Keratinocyte (primary cell): ENCODE measurements at regions not wholly inside any gene's neighbourhood (a gene's known extent, or its start where the extent isn't known, plus 50 kb on each side); places are given as distances from the start of the nearest gene placed in this dataset.

ENCODE experiments used
- DNase-seq: peaks from one replicate; pipeline ENCODE4 v3.0.0-alpha.2; 2011; ENCODE audit warnings: low read depth, missing footprints, low spot score
- FAIRE-seq: peaks from 2 replicates; lab custom pipeline; 2011; peaks lifted over from hg19 to GRCh38; lab: Jason Lieb, UNC
- H2AFZ ChIP-seq: 2 replicates; pipeline ENCODE4 v1.6.0; 2012; ENCODE audit warnings: low read length, control low read depth, inconsistent platforms; ENCODE audit not compliant: control insufficient read depth
- H3K27ac ChIP-seq: 2 replicates; pipeline ENCODE4 v1.5.1; 2011; ENCODE audit warnings: low read length; ENCODE audit not compliant: control insufficient read depth, insufficient read depth
- H3K27me3 ChIP-seq: 3 replicates; pipeline ENCODE4 v1.6.0; 2011; ENCODE audit warnings: low read length; ENCODE audit not compliant: control insufficient read depth, insufficient read depth; ENCODE audit errors: extremely low read depth
- H3K36me3 ChIP-seq, 2 experiments: 2 replicates in 1 of 2; 3 replicates in 1 of 2; pipeline ENCODE4 v1.5.1; 2011; ENCODE audit warnings: low read length in 2 of 2, mild to moderate bottlenecking in 1 of 2; ENCODE audit not compliant: control insufficient read depth in 2 of 2, insufficient read depth in 2 of 2; ENCODE audit errors: extremely low read depth in 1 of 2
- H3K4me1 ChIP-seq: 3 replicates; pipeline ENCODE4 v1.5.1; 2011; ENCODE audit warnings: low read length; ENCODE audit not compliant: control insufficient read depth, insufficient read depth; ENCODE audit errors: extremely low read depth
- H3K4me2 ChIP-seq: 3 replicates; pipeline ENCODE4 v1.6.0; 2011; ENCODE audit warnings: low read depth, low read length; ENCODE audit not compliant: control insufficient read depth, insufficient read depth; ENCODE audit errors: extremely low read depth
- H3K4me3 ChIP-seq, 3 experiments: fragments of 200-600 bp in 1 of 3; sonication (generic) in 1 of 3; 2 replicates in 2 of 3; 3 replicates in 1 of 3; pipeline ENCODE4 v1.5.1; 2011 to 2016; ENCODE audit warnings: low read length in 3 of 3, mild to moderate bottlenecking in 3 of 3, control low read depth in 2 of 3, inconsistent platforms in 1 of 3, low read depth in 1 of 3, mixed read lengths in 1 of 3, mixed run types in 1 of 3, moderate library complexity in 1 of 3; ENCODE audit not compliant: control insufficient read depth in 2 of 3, insufficient read depth in 2 of 3; ENCODE audit errors: extremely low read depth in 1 of 3
- H3K79me2 ChIP-seq: 2 replicates; pipeline ENCODE4 v1.6.0; 2012; ENCODE audit warnings: low read length; ENCODE audit not compliant: control insufficient read depth, insufficient read depth
- H3K9ac ChIP-seq: 3 replicates; pipeline ENCODE4 v1.6.0; 2011; ENCODE audit warnings: low read length; ENCODE audit not compliant: control insufficient read depth, insufficient read depth; ENCODE audit errors: extremely low read depth
- H3K9me1 ChIP-seq: 3 replicates; pipeline ENCODE4 v1.6.0; 2011; ENCODE audit warnings: low read length; ENCODE audit not compliant: control insufficient read depth, insufficient read depth; ENCODE audit errors: extremely low read depth
- H3K9me3 ChIP-seq: 2 replicates; pipeline ENCODE4 v1.5.1; 2012; ENCODE audit warnings: low read depth, low read length; ENCODE audit not compliant: control insufficient read depth
- H4K20me1 ChIP-seq: 3 replicates; pipeline ENCODE4 v1.6.0; 2011; ENCODE audit warnings: low read length; ENCODE audit not compliant: control insufficient read depth, insufficient read depth; ENCODE audit errors: extremely low read depth
- CTCF ChIP-seq, 3 experiments: IDR thresholded peaks in 1 of 3; conservative IDR thresholded peaks in 1 of 3; optimal IDR thresholded peaks in 1 of 3; 2 replicates in 2 of 3; 3 replicates in 1 of 3; pipeline versions ENCODE3 to v1.5.1; 2011; ENCODE audit warnings: low read length in 3 of 3, mild to moderate bottlenecking in 3 of 3, moderate library complexity in 2 of 3, control low read depth in 1 of 3, inconsistent platforms in 1 of 3; ENCODE audit not compliant: insufficient read depth in 2 of 3; ENCODE audit errors: extremely low read depth in 1 of 3
- EZH2 ChIP-seq: IDR thresholded peaks from one replicate; pipeline ENCODE4 v1.6.1; 2012; ENCODE audit warnings: inconsistent platforms, mild to moderate bottlenecking, low read length, moderate library complexity
- dilution Hi-C: fragments of 300-500 bp; cut with MboI; formaldehyde crosslinking; loops from one replicate; pipeline ENCODE4 v1.7.0; 2020; ENCODE audit warnings: low sequenced_read_pairs; ENCODE audit not compliant: extremely low pct_ligation_motif_present

- Histone ChIP-seq H3K9ac (no peak overlapping the region), H3K27me3 (no peaks in the 10 kb centered on the region), H3K4me1 (no peaks in the 10 kb centered on the region), H3K4me3 (no peak overlapping the region), H3K79me2 (no peaks in the 10 kb centered on the region), H3K9me3 (no peaks in the 10 kb centered on the region), H4K20me1 (no peaks in the 10 kb centered on the region), H3K36me3 (no peaks in the 10 kb centered on the region), H3K4me2 (no peak overlapping the region), H3K9me1 (no peaks in the 10 kb centered on the region), H3K27ac (no peak overlapping the region), H2AFZ (no peak overlapping the region)
- DNase-seq (no peak), FAIRE-seq (no peak)
- dilution Hi-C loops = no loop called here
- TF ChIP-seq CTCF (optimal IDR thresholded peaks at IDR 0.05 in 1 of 3, IDR thresholded peaks at IDR 0.05 in 1 of 3, conservative IDR thresholded peaks at IDR 0.05 in 1 of 3; ENCODE audit: extremely low read depth in 1 of 3, insufficient read depth in 2 of 3, low read length in 3 of 3) = no peak
- no peak for TF ChIP-seq EZH2
Measured at GRCh38 chr15:88730751-88731150, 72.5 kb upstream of the ACAN start.

GRCh38 chr15:88735212-88735611 is 68.0 kb upstream of the ACAN start:
- Histone ChIP-seq H4K20me1 (no peaks in the 10 kb centered on the region), H3K9me1 (no peaks in the 10 kb centered on the region), H3K4me3 (no peak overlapping the region), H3K36me3 (no peaks in the 10 kb centered on the region), H2AFZ (no peak overlapping the region), H3K79me2 (no peaks in the 10 kb centered on the region), H3K4me2 (no peak overlapping the region), H3K4me1 (no peaks in the 10 kb centered on the region), H3K27me3 (peaks cover 12% of the 10 kb centered on the region), H3K27ac (no peak overlapping the region), H3K9ac (no peak overlapping the region), H3K9me3 (no peaks in the 10 kb centered on the region)
- DNase-seq (no peak), FAIRE-seq (no peak)
- TF ChIP-seq CTCF (optimal IDR thresholded peaks at IDR 0.05 in 1 of 3, IDR thresholded peaks at IDR 0.05 in 1 of 3, conservative IDR thresholded peaks at IDR 0.05 in 1 of 3; ENCODE audit: extremely low read depth in 1 of 3, insufficient read depth in 2 of 3, low read length in 3 of 3) = no peak
- TF ChIP-seq EZH2 = no peak
- dilution Hi-C loops = no loop called here
